Transverse colon (tissue), 4 donors: ENCODE measurements at regions not wholly inside any gene's neighbourhood (a gene's known extent, or its start where the extent isn't known, plus 50 kb on each side); places are given as distances from the start of the nearest gene placed in this dataset.

ENCODE experiments used
- EP300 ChIP-seq: sonication (generic); formaldehyde crosslinking; IDR thresholded peaks from one replicate; pipeline ENCODE4 v1.6.1; 2017; ENCODE audit warnings: antibody characterized with exemption, low read depth
- POLR2AphosphoS5 ChIP-seq, 3 donors: sonication (generic); formaldehyde crosslinking; IDR thresholded peaks; one replicate each; pipeline ENCODE4 v1.6.1; 2016; ENCODE audit warnings: antibody characterized with exemption in 3 of 3
- TF ChIP-seq, protein P1 (sequence below), 5 experiments: fragments of 200-600 bp in 3 of 5; fragments of 450-650 bp in 2 of 5; sonication (generic) in 3 of 5; IDR thresholded peaks; 1 replicate in 2 of 5; 2 replicates in 3 of 5; pipeline ENCODE4 v1.5.1; 2016 to 2017; ENCODE audit warnings: antibody characterized with exemption in 5 of 5, inconsistent platforms in 3 of 5, mild to moderate bottlenecking in 2 of 5, moderate library complexity in 1 of 5

DNA sequence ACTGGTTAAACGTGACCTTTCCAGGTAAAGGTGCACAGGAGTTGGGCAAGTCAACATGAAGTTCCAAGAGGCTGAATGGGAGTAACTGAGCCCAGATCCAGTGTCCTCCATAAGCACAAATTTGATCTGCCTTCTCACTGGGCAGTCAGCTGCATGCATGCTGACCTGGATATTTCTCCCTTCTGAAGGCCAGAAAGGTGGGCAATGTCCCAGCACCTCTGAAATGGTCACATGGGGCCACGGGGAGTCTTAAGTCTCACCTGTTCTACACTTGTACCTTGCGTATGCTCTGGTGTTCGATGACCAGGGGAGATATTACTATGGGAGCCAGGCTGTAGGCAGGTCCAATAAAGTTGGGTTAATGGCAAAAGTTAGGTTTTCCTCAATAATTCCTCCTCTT, 240.2 kb downstream of the SIPA1L2 start:
- TF ChIP-seq, protein P1, sequence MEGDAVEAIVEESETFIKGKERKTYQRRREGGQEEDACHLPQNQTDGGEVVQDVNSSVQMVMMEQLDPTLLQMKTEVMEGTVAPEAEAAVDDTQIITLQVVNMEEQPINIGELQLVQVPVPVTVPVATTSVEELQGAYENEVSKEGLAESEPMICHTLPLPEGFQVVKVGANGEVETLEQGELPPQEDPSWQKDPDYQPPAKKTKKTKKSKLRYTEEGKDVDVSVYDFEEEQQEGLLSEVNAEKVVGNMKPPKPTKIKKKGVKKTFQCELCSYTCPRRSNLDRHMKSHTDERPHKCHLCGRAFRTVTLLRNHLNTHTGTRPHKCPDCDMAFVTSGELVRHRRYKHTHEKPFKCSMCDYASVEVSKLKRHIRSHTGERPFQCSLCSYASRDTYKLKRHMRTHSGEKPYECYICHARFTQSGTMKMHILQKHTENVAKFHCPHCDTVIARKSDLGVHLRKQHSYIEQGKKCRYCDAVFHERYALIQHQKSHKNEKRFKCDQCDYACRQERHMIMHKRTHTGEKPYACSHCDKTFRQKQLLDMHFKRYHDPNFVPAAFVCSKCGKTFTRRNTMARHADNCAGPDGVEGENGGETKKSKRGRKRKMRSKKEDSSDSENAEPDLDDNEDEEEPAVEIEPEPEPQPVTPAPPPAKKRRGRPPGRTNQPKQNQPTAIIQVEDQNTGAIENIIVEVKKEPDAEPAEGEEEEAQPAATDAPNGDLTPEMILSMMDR (IDR thresholded peaks at IDR 0.05) = no peak
- no peak for TF ChIP-seq POLR2AphosphoS5 (IDR thresholded peaks at IDR 0.05)
- no peak for TF ChIP-seq EP300
